ENCODE measurements at regions not wholly inside any gene's neighbourhood (a gene's known extent, or its start where the extent isn't known, plus 50 kb on each side); places are given as distances from the start of the nearest gene placed in this dataset.

- TF ChIP-seq CTCF (IDR thresholded peaks at IDR 0.05) (no peak), POLR2A (IDR thresholded peaks at IDR 0.05) (no peak)
These were observed 227.3 kb upstream of the DAAM1 start for GRCh38 chr14:58961045-58961731.
